HG03378 (cell line): ENCODE measurements at regions not wholly inside any gene's neighbourhood (a gene's known extent, or its start where the extent isn't known, plus 50 kb on each side); places are given as distances from the start of the nearest gene placed in this dataset.

Source experiments
- ATAC-seq: cut with Tn5 transposase; IDR thresholded peaks from one replicate; pipeline ENCODE4 v1.9.1; 2021; ENCODE audit warnings: mild to moderate bottlenecking, moderate library complexity; ENCODE audit not compliant: unreplicated experiment

DNA sequence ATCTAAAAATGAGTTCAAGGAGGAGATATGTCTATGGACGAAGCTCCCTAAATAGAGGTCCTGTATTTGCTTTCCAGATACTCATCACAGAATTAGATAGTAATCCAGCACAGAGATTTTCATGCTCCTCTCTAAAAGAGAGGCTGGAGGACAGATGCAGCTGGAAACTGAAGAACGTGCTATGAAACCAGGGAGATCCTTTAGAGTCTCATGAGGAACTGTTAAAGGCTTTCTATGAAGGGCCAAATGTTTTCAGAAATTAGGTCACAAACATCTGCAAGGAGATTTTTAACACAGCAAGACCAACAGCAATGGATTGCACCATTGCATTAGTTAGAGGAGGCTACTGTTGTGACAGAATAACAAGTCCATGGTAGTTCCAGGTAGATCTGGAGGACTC, 95.6 kb upstream of the ARHGAP20 start:
- no peak for ATAC-seq

DNA sequence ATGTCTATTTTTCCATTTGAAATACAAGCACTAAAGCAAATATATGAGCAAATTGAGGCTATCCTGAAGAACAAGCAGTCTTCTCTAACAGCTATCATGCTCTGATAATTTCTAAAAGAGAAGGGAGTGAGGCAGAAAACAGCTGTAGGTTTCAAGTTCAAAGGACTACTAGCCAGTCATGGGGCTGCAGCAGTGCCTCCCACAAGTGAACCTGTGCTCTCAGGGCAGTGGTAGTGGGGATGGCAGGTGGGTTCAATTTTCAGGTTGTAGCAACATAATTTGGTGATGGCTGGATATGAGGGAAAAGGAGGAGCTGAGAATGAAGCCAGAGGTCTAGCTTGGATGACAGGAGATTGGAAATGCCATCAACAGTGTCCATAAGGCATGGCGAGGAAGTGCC, 93.5 kb upstream of the ARHGAP20 start:
- ATAC-seq = no peak

DNA sequence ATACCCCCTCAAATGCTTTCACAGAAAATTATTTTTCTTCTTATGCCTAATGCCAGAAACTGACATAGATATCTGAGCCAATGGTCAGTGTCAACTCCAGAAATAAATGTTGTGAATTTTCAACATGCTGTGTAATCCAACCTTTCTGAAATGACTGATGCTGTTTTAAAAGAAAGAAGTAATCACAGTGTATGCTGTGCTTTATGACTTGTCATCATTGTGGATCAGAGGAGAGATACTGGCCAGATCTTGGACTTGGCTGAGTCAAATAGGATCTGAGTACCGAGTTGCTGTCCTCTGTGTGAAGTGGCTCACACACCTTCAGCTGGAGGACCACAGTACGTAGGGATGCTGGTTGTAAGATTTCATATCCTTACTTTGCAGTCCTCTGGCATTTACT, 89.9 kb upstream of the ARHGAP20 start:
- no peak for ATAC-seq

- no peak for ATAC-seq
Observed at GRCh38 chr11:110801328-110801727, 89.1 kb upstream of the ARHGAP20 start.

DNA sequence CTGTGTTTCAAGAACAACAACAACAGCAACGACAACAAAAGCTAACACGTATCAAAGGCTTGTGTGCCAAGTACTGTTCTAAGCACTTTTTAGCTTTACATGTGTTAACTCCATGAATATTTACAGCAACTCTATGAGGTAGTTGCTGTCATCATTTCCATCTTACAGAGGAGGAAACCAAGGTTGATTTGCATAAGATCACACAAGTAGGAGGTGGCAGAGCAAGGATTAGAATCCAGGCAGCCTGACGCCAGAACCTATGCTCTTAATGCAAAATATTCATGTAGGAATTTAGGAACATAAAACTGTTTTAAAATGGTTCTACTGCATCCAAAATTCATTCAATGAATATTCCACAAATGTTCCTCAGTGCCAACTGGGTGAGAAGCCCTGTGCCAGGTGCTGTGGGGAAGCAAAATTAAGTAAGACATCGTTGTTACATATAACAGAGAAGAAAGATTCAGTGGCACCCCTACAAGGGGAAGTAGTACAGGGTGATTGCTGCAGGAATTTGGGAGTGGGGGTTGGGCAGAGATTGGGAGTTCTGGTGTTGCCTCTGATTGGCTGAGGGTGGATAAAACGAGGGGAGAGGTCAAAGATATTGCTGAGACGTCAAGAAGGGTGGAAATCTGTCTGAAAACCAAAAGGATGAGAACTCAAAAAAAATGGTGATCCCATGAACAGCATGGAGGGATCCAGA, 86.1 kb upstream of the ARHGAP20 start:
- no peak for ATAC-seq

- ATAC-seq = peak; percentile 91
Observed at GRCh38 chr11:110797453-110797852, 85.2 kb upstream of the ARHGAP20 start.

- ATAC-seq = no peak
Observed at GRCh38 chr11:110795112-110795624, 82.9 kb upstream of the ARHGAP20 start.

GRCh38 chr11:110793556-110793955, 81.3 kb upstream of the ARHGAP20 start:
- no peak for ATAC-seq

- no peak for ATAC-seq
Observed at GRCh38 chr11:110791621-110792020, 79.4 kb upstream of the ARHGAP20 start.

DNA sequence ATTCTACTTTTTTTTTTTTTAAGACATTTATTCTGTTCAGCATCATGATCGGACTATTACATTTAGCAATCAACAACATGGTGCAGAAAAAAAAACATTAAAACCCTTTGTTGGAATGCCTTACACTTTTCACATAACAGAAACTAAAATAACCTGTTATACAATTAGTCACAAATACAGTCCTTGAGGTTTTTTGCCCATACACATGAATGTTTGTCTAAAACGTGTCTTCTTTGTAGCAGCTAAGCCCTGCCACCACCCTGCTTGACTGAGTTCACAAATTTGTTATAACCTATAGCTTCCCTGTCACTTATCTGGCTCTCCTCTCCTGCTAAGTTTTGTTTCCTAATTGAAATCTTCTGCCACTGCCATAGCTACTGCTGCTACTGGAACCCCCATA, 75.4 kb upstream of the ARHGAP20 start:
- ATAC-seq = no peak

- ATAC-seq = no peak
Observed at GRCh38 chr11:110786226-110786902, 74.1 kb upstream of the ARHGAP20 start.

DNA sequence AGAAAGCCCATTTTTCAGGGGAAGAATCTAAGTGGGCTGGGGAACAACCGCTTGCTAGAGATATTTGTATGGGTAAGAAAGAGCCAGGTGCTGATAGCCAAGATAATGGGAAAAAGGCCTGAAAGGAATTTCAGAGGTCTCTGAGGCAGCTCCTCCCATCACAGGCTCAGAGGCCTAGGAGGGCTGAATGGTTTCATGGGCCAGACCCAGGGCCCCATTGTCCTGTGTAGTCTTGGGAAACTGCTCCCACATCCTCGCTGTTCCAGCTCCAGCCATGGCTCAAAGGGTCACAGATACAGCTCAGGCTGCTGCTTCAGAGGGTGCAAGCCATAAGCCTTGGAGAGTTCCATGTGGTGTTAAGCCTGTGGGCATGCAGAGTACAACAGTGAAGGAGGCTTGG, 73.2 kb upstream of the ARHGAP20 start:
- no peak for ATAC-seq

DNA sequence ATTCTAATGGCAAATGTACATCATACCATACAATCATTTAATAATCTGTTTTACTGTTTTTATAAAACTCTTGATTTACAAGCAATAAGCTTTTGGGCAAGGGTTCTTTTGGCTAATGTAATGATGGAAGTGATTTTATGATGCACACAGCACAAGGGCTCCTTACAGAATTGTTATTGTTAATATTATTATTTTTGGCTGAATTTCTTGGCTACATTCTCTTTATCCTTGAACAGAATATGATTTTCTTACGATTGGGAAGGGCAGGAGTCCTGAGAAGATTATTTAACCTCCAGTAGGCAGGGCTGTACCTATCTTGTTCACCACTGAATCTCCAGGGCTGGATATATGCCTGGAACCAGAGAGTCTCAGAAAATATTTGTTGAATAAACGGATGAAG, 70.4 kb upstream of the ARHGAP20 start:
- ATAC-seq = no peak

DNA sequence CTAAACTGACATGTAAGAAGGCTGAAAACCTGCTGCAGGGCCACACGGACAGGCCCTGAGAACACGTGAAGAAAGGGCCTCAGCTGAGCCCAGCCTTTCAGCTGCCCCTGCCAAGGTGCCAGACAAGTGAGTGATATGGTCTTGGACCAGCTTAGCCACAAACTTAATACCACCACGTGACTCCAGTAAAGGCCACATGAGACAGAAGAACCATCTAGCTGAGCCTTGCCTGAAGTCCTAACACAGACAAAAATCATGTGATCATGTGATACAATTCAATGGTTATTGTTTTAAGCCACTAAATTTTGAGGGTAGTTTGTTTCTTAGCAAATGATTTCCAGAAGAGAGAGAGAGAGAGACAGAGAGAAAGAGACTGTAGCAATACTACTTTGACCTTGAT, 66.9 kb upstream of the ARHGAP20 start:
- no peak for ATAC-seq

- peak; percentile 73 for ATAC-seq
Observed at GRCh38 chr11:110778343-110778742, 66.1 kb upstream of the ARHGAP20 start.

DNA sequence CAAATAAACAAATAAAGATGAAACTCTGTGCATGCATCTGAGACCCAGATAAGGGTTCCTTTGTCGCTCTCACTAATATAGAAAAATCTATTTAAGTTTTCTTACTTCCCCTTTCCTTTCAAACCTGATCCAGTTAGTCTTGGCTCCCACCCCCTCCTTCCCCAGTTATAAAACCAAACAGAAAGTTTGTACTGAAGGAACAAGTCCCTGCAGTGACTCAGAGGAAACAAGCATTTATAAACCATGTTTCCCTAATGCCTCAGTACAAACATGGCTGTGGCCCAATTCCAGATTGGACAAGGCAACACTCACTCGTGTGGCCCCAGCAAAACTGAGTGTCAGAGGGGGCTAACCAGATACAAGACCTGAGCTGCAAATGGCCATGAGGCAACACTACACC, 65.5 kb upstream of the ARHGAP20 start:
- ATAC-seq = peak; percentile 35

GRCh38 chr11:110776081-110776480, 63.8 kb upstream of the ARHGAP20 start:
- ATAC-seq = no peak

GRCh38 chr11:110774138-110775014, 62.1 kb upstream of the ARHGAP20 start:
- ATAC-seq = no peak

GRCh38 chr11:110773442-110773841, 61.2 kb upstream of the ARHGAP20 start:
- ATAC-seq = no peak

GRCh38 chr11:110772863-110773262, 60.6 kb upstream of the ARHGAP20 start:
- ATAC-seq = no peak

DNA sequence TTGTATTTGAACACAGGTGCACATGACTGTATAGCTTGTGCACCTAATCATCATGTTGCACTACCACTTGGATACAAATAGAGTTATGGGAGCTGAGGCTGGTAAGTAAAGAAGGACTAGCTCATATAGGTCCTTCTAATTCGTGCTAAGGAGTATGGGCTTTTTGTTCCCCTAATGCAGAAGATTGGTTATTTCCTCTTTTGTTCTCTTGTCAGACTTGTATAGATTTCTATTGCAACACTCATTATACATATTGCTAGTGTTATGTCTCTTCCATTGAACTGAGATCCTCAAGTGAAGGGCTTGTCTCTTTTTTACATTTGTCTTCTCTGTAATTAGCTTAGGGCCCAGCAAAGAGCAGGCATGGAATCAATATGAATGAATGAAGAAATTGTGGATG, 54.1 kb upstream of the ARHGAP20 start:
- no peak for ATAC-seq

DNA sequence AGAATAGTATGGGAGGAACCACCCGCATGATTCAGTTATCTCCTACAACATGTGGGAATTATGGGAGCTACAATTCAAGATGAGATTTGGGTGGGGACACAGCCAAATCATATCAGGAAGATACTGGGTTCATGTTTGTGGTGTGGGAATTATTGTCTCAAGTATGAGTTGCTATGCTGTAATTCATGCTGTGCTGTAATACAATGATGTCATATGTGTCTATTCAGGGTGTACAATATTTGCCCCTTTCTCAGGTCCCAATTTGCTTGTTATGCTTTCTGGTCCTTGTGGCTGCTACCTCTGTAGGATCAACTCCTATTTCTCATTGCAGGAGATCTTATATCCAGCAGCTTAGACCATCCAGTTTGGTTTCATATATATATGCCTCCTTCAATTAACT, 52.2 kb upstream of the ARHGAP20 start:
- ATAC-seq = no peak
